Left lung (tissue), 4 donors: ENCODE measurements at regions not wholly inside any gene's neighbourhood (a gene's known extent, or its start where the extent isn't known, plus 50 kb on each side); places are given as distances from the start of the nearest gene placed in this dataset.

ENCODE experiments used
- ATAC-seq: fragments of 200-7000 bp; cut with Tn5 transposase; one replicate; pipeline ENCODE4 v1.9.1; 2020; ENCODE audit warnings: moderate library complexity
- DNase-seq, 4 donors: peaks; one replicate each; pipeline ENCODE4 v3.0.0-alpha.2; 2013 to 2020
- H3K27ac ChIP-seq, 2 donors: fragments of 200-600 bp; sonication (generic) in 1 of 2; one replicate each; pipeline versions ENCODE4 v1.5.0 to v1.8.0; 2020 to 2021
- H3K27me3 ChIP-seq, 2 donors: fragments of 200-600 bp; sonication (generic) in 1 of 2; one replicate each; pipeline versions ENCODE4 v1.5.0 to v1.8.0; 2020 to 2021
- H3K36me3 ChIP-seq, 2 donors: fragments of 200-600 bp; sonication (generic) in 1 of 2; one replicate each; pipeline versions ENCODE4 v1.5.0 to v1.8.0; 2020 to 2021
- H3K4me1 ChIP-seq, 2 donors: fragments of 200-600 bp; one replicate each; pipeline ENCODE4 v1.8.0; 2021
- H3K4me3 ChIP-seq, 2 donors: fragments of 200-600 bp; sonication (generic) in 1 of 2; one replicate each; pipeline versions ENCODE4 v1.5.0 to v1.8.0; 2020 to 2021; ENCODE audit warnings: mild to moderate bottlenecking in 1 of 2
- H3K9me3 ChIP-seq, 2 donors: fragments of 200-600 bp; sonication (generic) in 1 of 2; one replicate each; pipeline versions ENCODE4 v1.5.0 to v1.8.0; 2020 to 2021
- intact Hi-C, 2 donors: fragments of 100-400 bp; cut with DNase I; formaldehyde crosslinking; loops; one replicate each; pipeline versions ENCODE4 v1.11.2 to v1.14.2; 2022
- TF ChIP-seq, protein P1 (sequence below), 2 donors: fragments of 200-600 bp; sonication (generic) in 1 of 2; IDR thresholded peaks; one replicate each; pipeline versions ENCODE4 v1.5.0 to v1.8.0; 2021; ENCODE audit warnings: antibody characterized with exemption in 2 of 2
- donor health status: DM: no; HTN: yes; CAD: no.
- donor health status: DM: no; HTN: no; CAD: no.

DNA sequence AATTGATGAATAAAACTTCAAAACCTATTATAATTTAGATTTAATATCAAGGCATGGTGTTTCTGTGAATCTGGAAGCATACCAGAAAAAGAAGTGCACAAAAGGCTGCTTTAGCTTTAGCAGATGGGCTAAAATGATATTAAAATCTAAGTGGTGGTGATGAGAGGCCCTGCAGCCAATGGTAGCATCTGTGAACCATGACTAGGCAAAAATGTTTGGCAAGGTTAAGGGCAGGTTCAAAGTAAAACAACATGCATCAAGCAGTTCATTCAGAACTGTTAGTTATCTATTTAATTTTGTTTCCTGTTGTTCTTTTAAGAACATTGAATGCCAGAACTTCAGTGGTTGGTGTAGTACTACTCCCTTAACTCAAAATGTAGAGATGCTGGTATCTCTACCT, 1736.9 kb upstream of the CELF4 start:
- H3K4me1 ChIP-seq: no peaks in the 10 kb centered on the region
- H3K9me3 ChIP-seq: no peaks in the 10 kb centered on the region
- TF ChIP-seq, protein P1, sequence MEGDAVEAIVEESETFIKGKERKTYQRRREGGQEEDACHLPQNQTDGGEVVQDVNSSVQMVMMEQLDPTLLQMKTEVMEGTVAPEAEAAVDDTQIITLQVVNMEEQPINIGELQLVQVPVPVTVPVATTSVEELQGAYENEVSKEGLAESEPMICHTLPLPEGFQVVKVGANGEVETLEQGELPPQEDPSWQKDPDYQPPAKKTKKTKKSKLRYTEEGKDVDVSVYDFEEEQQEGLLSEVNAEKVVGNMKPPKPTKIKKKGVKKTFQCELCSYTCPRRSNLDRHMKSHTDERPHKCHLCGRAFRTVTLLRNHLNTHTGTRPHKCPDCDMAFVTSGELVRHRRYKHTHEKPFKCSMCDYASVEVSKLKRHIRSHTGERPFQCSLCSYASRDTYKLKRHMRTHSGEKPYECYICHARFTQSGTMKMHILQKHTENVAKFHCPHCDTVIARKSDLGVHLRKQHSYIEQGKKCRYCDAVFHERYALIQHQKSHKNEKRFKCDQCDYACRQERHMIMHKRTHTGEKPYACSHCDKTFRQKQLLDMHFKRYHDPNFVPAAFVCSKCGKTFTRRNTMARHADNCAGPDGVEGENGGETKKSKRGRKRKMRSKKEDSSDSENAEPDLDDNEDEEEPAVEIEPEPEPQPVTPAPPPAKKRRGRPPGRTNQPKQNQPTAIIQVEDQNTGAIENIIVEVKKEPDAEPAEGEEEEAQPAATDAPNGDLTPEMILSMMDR (IDR thresholded peaks at IDR 0.05): no peak
- H3K27ac ChIP-seq: no peak overlapping the region
- intact Hi-C loops: no loop called here
- DNase-seq: no peak
- H3K4me3 ChIP-seq: no peak overlapping the region
- H3K36me3 ChIP-seq: no peaks in the 10 kb centered on the region
- ATAC-seq: no peak
- no peaks in the 10 kb centered on the region for H3K27me3 ChIP-seq

DNA sequence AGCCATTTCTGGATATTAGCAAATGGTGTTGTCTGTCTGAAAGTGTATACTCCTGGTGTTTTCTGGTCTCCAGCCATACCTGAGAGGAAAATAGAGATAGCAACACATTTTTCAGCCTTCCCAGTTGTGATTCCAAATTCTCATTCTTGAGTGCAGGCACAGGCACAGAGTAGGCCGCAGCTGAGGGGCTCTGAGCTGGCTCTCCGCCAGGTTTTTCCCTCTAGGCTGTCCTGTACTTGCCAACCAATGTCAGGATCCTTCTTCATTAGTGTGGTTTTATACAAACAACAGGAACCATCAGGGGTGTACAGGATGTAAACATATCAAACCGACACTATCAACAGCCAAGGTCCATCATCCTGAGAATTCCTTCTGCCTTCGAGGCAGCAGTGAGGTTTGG, 1733.6 kb upstream of the CELF4 start:
- no peaks in the 10 kb centered on the region for H3K9me3 ChIP-seq
- intact Hi-C loops: no loop called here
- no peak overlapping the region for H3K4me3 ChIP-seq
- no peak overlapping the region for H3K27ac ChIP-seq
- TF ChIP-seq, protein P1 (IDR thresholded peaks at IDR 0.05): no peak
- no peaks in the 10 kb centered on the region for H3K36me3 ChIP-seq
- no peak for ATAC-seq
- no peaks in the 10 kb centered on the region for H3K27me3 ChIP-seq
- no peaks in the 10 kb centered on the region for H3K4me1 ChIP-seq
- no peak for DNase-seq

DNA sequence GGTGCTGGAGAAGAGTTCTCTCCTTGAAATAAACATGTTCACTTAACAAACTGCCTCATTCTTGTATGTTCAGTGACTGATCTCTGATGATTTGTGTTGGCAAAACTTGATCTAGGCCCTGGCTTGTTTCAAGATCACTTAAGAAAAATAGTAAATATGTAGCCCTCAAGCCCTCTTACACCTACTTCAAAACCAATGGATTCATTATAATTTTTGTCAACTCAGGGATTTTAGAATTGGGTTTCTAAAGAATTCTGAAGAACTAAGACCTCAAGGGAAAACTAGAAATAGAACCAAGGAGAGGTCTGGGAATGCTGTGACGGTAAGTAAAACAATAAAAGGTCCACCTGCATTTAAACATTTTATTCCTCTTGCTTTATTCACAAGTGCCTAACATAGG, 1731.6 kb upstream of the CELF4 start:
- Histone ChIP-seq H3K36me3 (no peaks in the 10 kb centered on the region), H3K9me3 (no peaks in the 10 kb centered on the region), H3K27me3 (no peaks in the 10 kb centered on the region), H3K4me3 (no peak overlapping the region), H3K4me1 (no peaks in the 10 kb centered on the region), H3K27ac (no peak overlapping the region)
- DNase-seq (no peak), ATAC-seq (no peak)
- TF ChIP-seq, protein P1 (IDR thresholded peaks at IDR 0.05): no peak
- intact Hi-C loops: no loop called here

DNA sequence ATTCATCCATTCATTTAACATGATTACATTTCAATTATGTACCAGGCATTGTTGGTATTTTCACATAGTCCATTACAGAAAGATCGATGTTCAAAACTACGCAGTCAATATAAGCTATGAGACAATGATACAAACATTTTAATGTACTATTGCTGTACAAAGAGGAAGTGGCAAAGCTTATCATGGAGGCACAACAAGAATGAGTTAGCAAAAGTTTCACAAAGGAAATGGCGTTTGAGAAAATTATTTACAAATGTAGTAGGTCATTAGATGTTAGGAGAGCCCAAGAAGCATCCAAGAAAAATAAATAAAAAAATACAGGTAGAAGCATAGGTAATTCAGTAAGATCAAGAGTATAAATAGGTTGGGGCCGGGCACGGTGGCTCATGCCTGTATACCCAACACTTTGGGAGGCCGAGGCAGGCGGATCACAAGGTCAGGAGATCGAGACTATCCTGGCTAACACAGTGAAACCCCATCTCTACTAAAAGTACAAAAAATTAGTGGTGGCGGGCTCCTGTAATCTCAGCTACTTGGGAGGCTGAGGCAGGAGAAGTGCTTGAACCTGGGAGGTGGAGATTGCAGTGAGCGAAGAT, 1730.8 kb upstream of the CELF4 start:
- no peaks in the 10 kb centered on the region for H3K4me1 ChIP-seq
- ATAC-seq (no peak), DNase-seq (no peak)
- intact Hi-C loops: no loop called here
- TF ChIP-seq, protein P1 (IDR thresholded peaks at IDR 0.05): no peak
- no peaks in the 10 kb centered on the region for H3K9me3 ChIP-seq
- H3K27me3 ChIP-seq: no peaks in the 10 kb centered on the region
- H3K4me3 ChIP-seq: no peak overlapping the region
- no peak overlapping the region for H3K27ac ChIP-seq
- no peaks in the 10 kb centered on the region for H3K36me3 ChIP-seq

DNA sequence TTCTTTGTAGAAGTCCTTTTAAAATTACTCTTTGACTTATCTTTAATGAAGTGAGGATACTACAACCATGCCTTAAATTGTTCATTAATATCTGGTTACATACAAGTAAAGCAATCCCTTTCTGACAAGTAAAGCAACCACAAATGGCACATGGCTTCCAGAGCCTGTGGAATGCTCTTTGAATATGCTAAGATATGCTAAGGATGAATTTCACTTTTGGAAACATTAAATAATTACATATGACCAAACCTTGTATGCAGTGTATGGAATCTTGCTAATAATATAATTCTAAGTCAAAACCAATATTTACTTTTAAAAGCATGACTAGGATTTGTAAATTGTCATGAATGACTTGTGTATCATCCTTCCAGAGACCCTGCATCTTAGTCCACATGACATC, 1711.2 kb upstream of the CELF4 start:
- TF ChIP-seq, protein P1 (IDR thresholded peaks at IDR 0.05): no peak
- no peaks in the 10 kb centered on the region for H3K36me3 ChIP-seq
- ATAC-seq (no peak), DNase-seq (no peak)
- H3K27me3 ChIP-seq: no peaks in the 10 kb centered on the region
- H3K9me3 ChIP-seq: no peaks in the 10 kb centered on the region
- H3K4me3 ChIP-seq: no peak overlapping the region
- H3K4me1 ChIP-seq: no peaks in the 10 kb centered on the region
- intact Hi-C loops: no loop called here
- H3K27ac ChIP-seq: no peak overlapping the region
